ENCODE measurements at regions not wholly inside any gene's neighbourhood (a gene's known extent, or its start where the extent isn't known, plus 50 kb on each side); places are given as distances from the start of the nearest gene placed in this dataset.
A peak's percentile ranks its signal among the peaks of the same experiment; 100 is the strongest.

- intact Hi-C loops (cut with micrococcal nuclease; ENCODE audit: unreplicated experiment): no loop called here
- no TSS peak for BruUV-seq (replicated peaks)
- H4K20me1 ChIP-seq (ENCODE audit: insufficient read depth): no peaks in the 10 kb centered on the region
- no peak overlapping the region for H3K4me3 ChIP-seq
- peaks cover 11% of the 10 kb centered on the region for H3F3A ChIP-seq (ENCODE audit: insufficient read depth, low read depth)
- H3K36me3 ChIP-seq (ENCODE audit: low read depth): 0 out of 2 replicates have a peak, but pooled peaks cover 6% of the 10 kb centered on the region
- ChIA-PET CTCF (interaction anchor here (0.6 kb wide), 2 partner anchors 206 to 488 kb away, joined by 3 read pairs; no protein-coding TSS in a partner anchor), POLR2A (ENCODE audit: unreplicated experiment) (no interaction called here)
- H3K4me1 ChIP-seq (replicated peaks; ENCODE audit: insufficient read depth): peaks cover 36% of the 10 kb centered on the region
- no peak overlapping the region for H3K4me2 ChIP-seq
- H3K27ac ChIP-seq: no peak overlapping the region
- TF ChIP-seq CTCF (conservative IDR thresholded peaks at IDR 0.05): no peak
- H3K27me3 ChIP-seq (ENCODE audit: insufficient read depth, low read depth): no peaks in the 10 kb centered on the region
- no peaks in the 10 kb centered on the region for H3K9me2 ChIP-seq (ENCODE audit: insufficient read depth)
- peak in 1 of 2 experiments; percentile 48 for DNase-seq
- no peaks in the 10 kb centered on the region for H3K79me2 ChIP-seq (ENCODE audit: low read depth)
- H2AFZ ChIP-seq: no peak overlapping the region
- H3K9me3 ChIP-seq (ENCODE audit: insufficient read depth, low read depth): peaks cover 21% of the 10 kb centered on the region
Observed at GRCh38 chr2:180571559-180571958, 408.8 kb upstream of the UBE2E3 start.

- Histone ChIP-seq H3K27me3 (ENCODE audit: insufficient read depth, low read depth) (no peaks in the 10 kb centered on the region), H4K20me1 (ENCODE audit: insufficient read depth) (no peaks in the 10 kb centered on the region), H3K27ac (no peak overlapping the region), H3K9me3 (ENCODE audit: insufficient read depth, low read depth) (peaks cover 15% of the 10 kb centered on the region), H3K4me1 (replicated peaks; ENCODE audit: insufficient read depth) (peaks cover 36% of the 10 kb centered on the region), H2AFZ (no peak overlapping the region), H3K36me3 (ENCODE audit: low read depth) (0 out of 2 replicates have a peak, but pooled peaks cover 6% of the 10 kb centered on the region), H3K79me2 (ENCODE audit: low read depth) (no peaks in the 10 kb centered on the region), H3K4me3 (no peak overlapping the region), H3K4me2 (no peak overlapping the region), H3K9me2 (ENCODE audit: insufficient read depth) (no peaks in the 10 kb centered on the region), H3F3A (ENCODE audit: insufficient read depth, low read depth) (peaks cover 11% of the 10 kb centered on the region)
- ChIA-PET CTCF (no interaction called here), POLR2A (ENCODE audit: unreplicated experiment) (no interaction called here)
- intact Hi-C loops (cut with micrococcal nuclease; ENCODE audit: unreplicated experiment): no loop called here
- TF ChIP-seq EZH2 (IDR thresholded peaks at IDR 0.05; ENCODE audit: low read depth): no peak
- no peak for TF ChIP-seq CTCF (conservative IDR thresholded peaks at IDR 0.05)
- no peak for DNase-seq
- BruUV-seq (replicated peaks): no TSS peak
Observed at GRCh38 chr2:180570864-180571263, 409.5 kb upstream of the UBE2E3 start.

- BruUV-seq (replicated peaks): no TSS peak
- no peak for TF ChIP-seq CTCF (conservative IDR thresholded peaks at IDR 0.05)
- TF ChIP-seq EZH2 (IDR thresholded peaks at IDR 0.05; ENCODE audit: low read depth): no peak
- H3K27ac ChIP-seq: no peak overlapping the region
- no peaks in the 10 kb centered on the region for H3K27me3 ChIP-seq (ENCODE audit: insufficient read depth, low read depth)
- H4K20me1 ChIP-seq (ENCODE audit: insufficient read depth): no peaks in the 10 kb centered on the region
- no peaks in the 10 kb centered on the region; the same call in 1 of the 2 replicates for H3K9me3 ChIP-seq (ENCODE audit: insufficient read depth, low read depth)
- no peaks in the 10 kb centered on the region; the same call in 1 of the 2 replicates for H3K9me2 ChIP-seq (ENCODE audit: insufficient read depth)
- no peak for DNase-seq
- no peak overlapping the region for H3K4me3 ChIP-seq
- CTCF ChIA-PET: no interaction called here
- H3K4me2 ChIP-seq: no peak overlapping the region
- H3K36me3 ChIP-seq (ENCODE audit: low read depth): no peaks in the 10 kb centered on the region
- H3K4me1 ChIP-seq (replicated peaks; ENCODE audit: insufficient read depth): no peaks in the 10 kb centered on the region
- no peaks in the 10 kb centered on the region for H3K79me2 ChIP-seq (ENCODE audit: low read depth)
- intact Hi-C loops (cut with micrococcal nuclease; ENCODE audit: unreplicated experiment): no loop called here
- POLR2A ChIA-PET (ENCODE audit: unreplicated experiment): no interaction called here
- H3F3A ChIP-seq (ENCODE audit: insufficient read depth, low read depth): no peaks in the 10 kb centered on the region
- H2AFZ ChIP-seq: no peak overlapping the region
Observed at GRCh38 chr2:180564051-180564450, 416.4 kb upstream of the UBE2E3 start.
